Tibial nerve (tissue), 3 donors: ENCODE measurements at regions not wholly inside any gene's neighbourhood (a gene's known extent, or its start where the extent isn't known, plus 50 kb on each side); places are given as distances from the start of the nearest gene placed in this dataset.

Source experiments
- POLR2A ChIP-seq, 2 donors: fragments of 450-650 bp; IDR thresholded peaks; one replicate each; pipeline ENCODE4 v1.6.1; 2017; ENCODE audit warnings: antibody characterized with exemption in 2 of 2, mild to moderate bottlenecking in 2 of 2, moderate library complexity in 2 of 2
- TF ChIP-seq, protein P1 (sequence below), 5 experiments: fragments of 200-600 bp in 3 of 5; fragments of 450-650 bp in 2 of 5; sonication (generic) in 3 of 5; IDR thresholded peaks; one replicate each; pipeline ENCODE4 v1.5.1; 2016 to 2019; ENCODE audit warnings: antibody characterized with exemption in 5 of 5, mild to moderate bottlenecking in 3 of 5, moderate library complexity in 2 of 5

DNA sequence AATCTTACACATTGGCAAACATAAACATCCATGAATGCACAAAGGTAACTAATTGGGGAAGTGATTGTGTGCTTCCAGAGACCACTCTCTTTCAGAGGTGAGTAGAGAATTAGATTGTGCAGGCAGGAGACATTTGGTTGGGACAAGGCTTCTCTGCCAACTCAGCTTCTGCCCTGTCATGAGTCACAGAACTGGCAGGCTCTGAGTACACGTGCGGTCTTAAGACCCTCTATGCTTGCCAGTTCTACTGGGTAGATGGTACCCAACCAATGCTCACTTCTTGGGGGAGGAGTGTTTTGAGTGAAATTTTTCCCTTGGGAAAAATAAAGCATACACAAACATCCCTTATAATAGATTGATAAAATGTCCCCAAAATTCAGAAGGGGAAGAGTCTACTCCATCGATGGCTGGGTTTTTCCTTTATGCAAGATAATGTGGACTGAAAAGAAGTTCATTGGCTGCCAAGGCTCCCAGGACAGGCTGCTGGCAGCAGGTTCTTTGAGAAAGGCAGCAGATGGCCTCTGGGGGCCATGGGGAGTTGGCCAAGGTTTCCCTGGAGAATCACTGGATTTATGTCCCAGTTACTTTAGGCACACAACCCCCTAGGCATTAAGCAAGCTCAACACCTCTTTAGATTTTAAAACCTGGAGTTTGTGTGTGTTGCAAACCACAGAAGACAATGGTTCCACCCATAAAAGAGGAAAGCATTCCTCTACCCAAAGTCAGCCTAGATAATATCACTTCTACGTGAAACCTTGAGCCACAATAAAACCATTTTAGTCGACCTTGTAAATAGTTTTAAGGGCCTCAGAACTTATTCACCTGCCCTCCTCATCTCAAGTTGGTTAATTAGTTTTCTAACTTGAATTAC, 417.0 kb downstream of the TXNL1 start:
- TF ChIP-seq, protein P1, sequence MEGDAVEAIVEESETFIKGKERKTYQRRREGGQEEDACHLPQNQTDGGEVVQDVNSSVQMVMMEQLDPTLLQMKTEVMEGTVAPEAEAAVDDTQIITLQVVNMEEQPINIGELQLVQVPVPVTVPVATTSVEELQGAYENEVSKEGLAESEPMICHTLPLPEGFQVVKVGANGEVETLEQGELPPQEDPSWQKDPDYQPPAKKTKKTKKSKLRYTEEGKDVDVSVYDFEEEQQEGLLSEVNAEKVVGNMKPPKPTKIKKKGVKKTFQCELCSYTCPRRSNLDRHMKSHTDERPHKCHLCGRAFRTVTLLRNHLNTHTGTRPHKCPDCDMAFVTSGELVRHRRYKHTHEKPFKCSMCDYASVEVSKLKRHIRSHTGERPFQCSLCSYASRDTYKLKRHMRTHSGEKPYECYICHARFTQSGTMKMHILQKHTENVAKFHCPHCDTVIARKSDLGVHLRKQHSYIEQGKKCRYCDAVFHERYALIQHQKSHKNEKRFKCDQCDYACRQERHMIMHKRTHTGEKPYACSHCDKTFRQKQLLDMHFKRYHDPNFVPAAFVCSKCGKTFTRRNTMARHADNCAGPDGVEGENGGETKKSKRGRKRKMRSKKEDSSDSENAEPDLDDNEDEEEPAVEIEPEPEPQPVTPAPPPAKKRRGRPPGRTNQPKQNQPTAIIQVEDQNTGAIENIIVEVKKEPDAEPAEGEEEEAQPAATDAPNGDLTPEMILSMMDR (IDR thresholded peaks at IDR 0.05), result no peak
- no peak for TF ChIP-seq POLR2A (IDR thresholded peaks at IDR 0.05)
